H1 (cell line): ENCODE measurements at regions not wholly inside any gene's neighbourhood (a gene's known extent, or its start where the extent isn't known, plus 50 kb on each side); places are given as distances from the start of the nearest gene placed in this dataset.

ENCODE experiments used
- CTCF ChIA-PET: fragments of 300-600 bp; sonication (Branson Sonifier 250); formaldehyde crosslinking; loops from one replicate; lab custom pipeline; 2021; ENCODE audit not compliant: partially characterized antibody; lab: Charles Lee
- POLR2A ChIA-PET: fragments of 300-600 bp; sonication (Branson Sonifier 250); formaldehyde crosslinking; loops from one replicate; lab custom pipeline; 2021; ENCODE audit warnings: inconsistent platforms; ENCODE audit not compliant: partially characterized antibody; lab: Charles Lee
- DNase-seq, 2 experiments: peaks; one replicate each; pipeline versions ENCODE4 v3.0.0 to v3.0.0-alpha.2; 2010 to 2022; ENCODE audit warnings: low spot score in 2 of 2, low read depth in 1 of 2, mixed read lengths in 1 of 2
- FAIRE-seq: peaks from 2 replicates; lab custom pipeline; 2011; peaks lifted over from hg19 to GRCh38; lab: Jason Lieb, UNC
- H2AFZ ChIP-seq: 2 replicates; pipeline ENCODE4 v1.8.1; 2012; ENCODE audit warnings: low read length, inconsistent platforms
- H2AK5ac ChIP-seq: 2 replicates; pipeline ENCODE4 v1.6.1; 2013; ENCODE audit warnings: low read depth, low read length
- H2BK120ac ChIP-seq: replicated peaks from 2 replicates; pipeline ENCODE3; 2013; ENCODE audit warnings: low read depth, low read length, inconsistent platforms
- H2BK12ac ChIP-seq: 2 replicates; pipeline ENCODE4 v1.6.1; 2013; ENCODE audit warnings: low read depth, low read length
- H2BK15ac ChIP-seq: 2 replicates; pipeline ENCODE4 v1.6.1; 2013; ENCODE audit warnings: low read length
- H2BK20ac ChIP-seq: 2 replicates; pipeline ENCODE4 v1.6.1; 2013; ENCODE audit warnings: low read length
- H2BK5ac ChIP-seq: 2 replicates; pipeline ENCODE4 v1.6.1; 2013; ENCODE audit warnings: low read depth, low read length
- H3K14ac ChIP-seq: 2 replicates; pipeline ENCODE4 v1.6.1; 2013; ENCODE audit warnings: inconsistent platforms; ENCODE audit not compliant: insufficient read length
- H3K18ac ChIP-seq: 2 replicates; pipeline ENCODE4 v1.6.1; 2013; ENCODE audit warnings: low read length; ENCODE audit errors: extremely low read depth
- H3K23ac ChIP-seq: 2 replicates; pipeline ENCODE4 v1.6.1; 2013; ENCODE audit warnings: inconsistent platforms; ENCODE audit not compliant: insufficient read length
- H3K23me2 ChIP-seq: 2 replicates; pipeline ENCODE4 v1.6.1; 2013; ENCODE audit warnings: low read depth, low read length
- H3K27ac ChIP-seq: 2 replicates; pipeline ENCODE4 v1.6.1; 2011; ENCODE audit warnings: low read depth, low read length, inconsistent platforms
- H3K27me3 ChIP-seq, 4 experiments: replicated peaks in 1 of 4; 1 replicate in 1 of 4; 2 replicates in 3 of 4; pipeline versions ENCODE4 v1.6.1 to v1.8.1; 2011 to 2013; ENCODE audit warnings: low read length in 3 of 4, mild to moderate bottlenecking in 3 of 4, inconsistent platforms in 2 of 4, mixed read lengths in 2 of 4, moderate library complexity in 1 of 4; ENCODE audit not compliant: control insufficient read depth in 3 of 4, insufficient read depth in 3 of 4; ENCODE audit errors: extremely low read depth in 1 of 4
- H3K36me3 ChIP-seq, 4 experiments: 2 replicates each; pipeline versions ENCODE4 v1.6.1 to v1.8.1; 2011 to 2013; ENCODE audit warnings: mild to moderate bottlenecking in 4 of 4, low read length in 3 of 4, moderate library complexity in 2 of 4, control low read depth in 1 of 4, inconsistent platforms in 1 of 4; ENCODE audit not compliant: insufficient read depth in 4 of 4, control insufficient read depth in 2 of 4
- H3K4ac ChIP-seq: replicated peaks from 2 replicates; pipeline ENCODE3; 2013; ENCODE audit warnings: low read length, low read depth, mixed read lengths, inconsistent platforms; ENCODE audit not compliant: insufficient read length
- H3K4me1 ChIP-seq, 4 experiments: replicated peaks in 1 of 4; 1 replicate in 1 of 4; 2 replicates in 3 of 4; pipeline versions ENCODE4 v1.6.1 to v1.8.1; 2011 to 2013; ENCODE audit warnings: low read length in 3 of 4, inconsistent platforms in 2 of 4, mixed read lengths in 1 of 4; ENCODE audit not compliant: insufficient read depth in 4 of 4, control insufficient read depth in 3 of 4
- H3K4me2 ChIP-seq, 2 experiments: 2 replicates each; pipeline versions ENCODE4 v1.6.1 to v1.8.1; 2011 to 2013; ENCODE audit warnings: low read depth in 2 of 2, low read length in 2 of 2, control low read depth in 1 of 2, inconsistent platforms in 1 of 2, mild to moderate bottlenecking in 1 of 2; ENCODE audit not compliant: insufficient read depth in 1 of 2
- H3K4me3 ChIP-seq, 4 experiments: fragments of 200-600, 300-600 bp in 1 of 4; sonication (generic), shearing (Covaris generic), sonication (Bioruptor Twin) in 1 of 4; 2 replicates each; pipeline versions ENCODE4 v1.5.1 to v1.8.1; 2011 to 2016; ENCODE audit warnings: low read length in 4 of 4, low read depth in 3 of 4, control low read depth in 2 of 4, inconsistent platforms in 2 of 4, mild to moderate bottlenecking in 2 of 4, mixed read lengths in 1 of 4, moderate library complexity in 1 of 4; ENCODE audit not compliant: insufficient read depth in 2 of 4; ENCODE audit errors: extremely low read depth in 1 of 4
- H3K56ac ChIP-seq: replicated peaks from 2 replicates; pipeline ENCODE3; 2013; ENCODE audit warnings: low read depth, mild to moderate bottlenecking, mixed read lengths, low read length, inconsistent platforms; ENCODE audit not compliant: insufficient read length
- H3K79me1 ChIP-seq: 2 replicates; pipeline ENCODE4 v1.6.1; 2013; ENCODE audit warnings: low read depth, low read length, control low read depth
- H3K79me2 ChIP-seq, 2 experiments: 2 replicates each; pipeline versions ENCODE4 v1.6.1 to v1.8.1; 2012 to 2013; ENCODE audit warnings: low read length in 2 of 2, mild to moderate bottlenecking in 2 of 2, inconsistent platforms in 1 of 2; ENCODE audit not compliant: insufficient read depth in 2 of 2, control insufficient read depth in 1 of 2
- H3K9ac ChIP-seq, 4 experiments: replicated peaks in 1 of 4; 1 replicate in 1 of 4; 2 replicates in 3 of 4; pipeline versions ENCODE4 v1.6.1 to v1.8.1; 2011 to 2013; ENCODE audit warnings: low read depth in 3 of 4, low read length in 3 of 4, control low read depth in 2 of 4, mild to moderate bottlenecking in 2 of 4, moderate library complexity in 2 of 4, inconsistent platforms in 1 of 4; ENCODE audit errors: extremely low read depth in 1 of 4
- H3K9me3 ChIP-seq, 2 experiments: 2 replicates each; pipeline versions ENCODE4 v1.6.1 to v1.8.1; 2012 to 2013; ENCODE audit warnings: mild to moderate bottlenecking in 2 of 2, moderate library complexity in 2 of 2, control low read depth in 1 of 2, inconsistent platforms in 1 of 2, low read depth in 1 of 2, low read length in 1 of 2, mixed read lengths in 1 of 2; ENCODE audit not compliant: insufficient read depth in 2 of 2
- H4K20me1 ChIP-seq, 2 experiments: replicated peaks in 1 of 2; 2 replicates each; pipeline versions ENCODE3 to v1.8.1; 2011 to 2013; ENCODE audit warnings: inconsistent platforms in 2 of 2, low read length in 2 of 2, mild to moderate bottlenecking in 1 of 2; ENCODE audit not compliant: insufficient read depth in 2 of 2, control insufficient read depth in 1 of 2
- H4K5ac ChIP-seq: 2 replicates; pipeline ENCODE4 v1.6.1; 2013; ENCODE audit warnings: low read length, low read depth, mixed read lengths, inconsistent platforms; ENCODE audit not compliant: insufficient read length
- H4K8ac ChIP-seq: 2 replicates; pipeline ENCODE4 v1.8.0; 2013; ENCODE audit warnings: mild to moderate bottlenecking, moderate library complexity, low read length, inconsistent platforms; ENCODE audit not compliant: insufficient read depth; ENCODE audit errors: extremely low read depth
- H4K91ac ChIP-seq: replicated peaks from 2 replicates; pipeline ENCODE3; 2013; ENCODE audit warnings: low read length, mixed read lengths, inconsistent platforms; ENCODE audit not compliant: insufficient read length
- CTCF ChIP-seq, 3 experiments: IDR thresholded peaks; 1 replicate in 2 of 3; 2 replicates in 1 of 3; pipeline versions ENCODE4 v1.5.1 to v1.6.1; 2011; ENCODE audit warnings: low read length in 3 of 3, mild to moderate bottlenecking in 3 of 3, inconsistent platforms in 2 of 3, low read depth in 1 of 3, moderate library complexity in 1 of 3; ENCODE audit not compliant: insufficient read depth in 1 of 3; ENCODE audit errors: control extremely low read depth in 1 of 3
- MAX ChIP-seq: IDR thresholded peaks from 2 replicates; pipeline ENCODE4 v1.6.1; 2012; ENCODE audit warnings: inconsistent platforms
- RAD21 ChIP-seq, 2 experiments: IDR thresholded peaks in 1 of 2; conservative IDR thresholded peaks in 1 of 2; 2 replicates each; pipeline ENCODE4 v1.6.1; 2011; ENCODE audit warnings: low read depth in 2 of 2, low read length in 2 of 2, improper control_type of control experiment in 1 of 2, inconsistent platforms in 1 of 2, mild to moderate bottlenecking in 1 of 2, moderate library complexity in 1 of 2
- WGBS, 2 experiments: shearing (Covaris generic) in 1 of 2; methylation state at CpG; one replicate each; pipeline versions ENCODE4 v1.1.6 to v1.1.7; 2013 to 2015; ENCODE audit warnings: low lambda C conversion rate in 2 of 2, mixed read lengths in 2 of 2, inconsistent platforms in 1 of 2, low coverage in 1 of 2, missing lambda C conversion rate in 1 of 2; ENCODE audit not compliant: insufficient replicate concordance in 2 of 2, insufficient coverage in 1 of 2, insufficient read length in 1 of 2; ENCODE audit errors: extremely low coverage in 1 of 2, missing lambda C conversion rate in 1 of 2; 5-methylcytosine and 5-hydroxymethylcytosine counted together

- POLR2A ChIA-PET = no interaction called here
- no peak overlapping the region for H3K9ac ChIP-seq
- no peak overlapping the region for H3K18ac ChIP-seq
- peak in 2 of 3 experiments; percentile 8 to 9; a peak in 2 of 4 replicates for TF ChIP-seq CTCF (IDR thresholded peaks at IDR 0.05; ENCODE audit: control extremely low read depth in 1 of 3, insufficient read depth in 1 of 3, low read depth in 1 of 3, low read length in 3 of 3)
- peak; percentile 27 to 38 for TF ChIP-seq RAD21 (IDR thresholded peaks at IDR 0.05 in 1 of 2, conservative IDR thresholded peaks at IDR 0.05 in 1 of 2; ENCODE audit: low read depth in 2 of 2, low read length in 2 of 2)
- no peak for TF ChIP-seq MAX
- CTCF ChIA-PET = interaction anchor here (1.1 kb wide), 1 partner anchor 52 kb away, joined by 3 read pairs; no protein-coding TSS in a partner anchor
- H2BK120ac ChIP-seq = no peak overlapping the region
- H3K36me3 ChIP-seq = no peaks in the 10 kb centered on the region
- H3K23ac ChIP-seq = no peak overlapping the region
- H2BK20ac ChIP-seq = no peak overlapping the region
- DNase-seq (no peak), FAIRE-seq (no peak)
- no peak overlapping the region for H3K14ac ChIP-seq
- no peaks in the 10 kb centered on the region for H3K23me2 ChIP-seq
- 83% methylated on average over 2 of the region's 2 CpGs; no CpG with 5 or more reads in 1 of the 2 experiments for WGBS, 2 experiments
- no peaks in the 10 kb centered on the region for H4K20me1 ChIP-seq
- no peak overlapping the region for H3K4me2 ChIP-seq
- no peak overlapping the region for H4K5ac ChIP-seq
- H3K4me3 ChIP-seq = no peak overlapping the region
- no peak overlapping the region for H2AFZ ChIP-seq
- H2BK5ac ChIP-seq = no peak overlapping the region
- H4K91ac ChIP-seq = no peak overlapping the region
- no peak overlapping the region for H3K27ac ChIP-seq
- H3K4me1 ChIP-seq = no peaks in the 10 kb centered on the region
- no peak overlapping the region for H2AK5ac ChIP-seq
- H2BK15ac ChIP-seq = no peak overlapping the region
- H2BK12ac ChIP-seq = no peak overlapping the region
- H3K79me1 ChIP-seq = no peaks in the 10 kb centered on the region
- H3K9me3 ChIP-seq = no peaks in the 10 kb centered on the region; a peak in 1 of 4 replicates
- no peaks in the 10 kb centered on the region for H3K79me2 ChIP-seq
- no peak overlapping the region for H3K56ac ChIP-seq
- H3K4ac ChIP-seq = no peak overlapping the region
- H4K8ac ChIP-seq = no peak overlapping the region
- no peaks in the 10 kb centered on the region for H3K27me3 ChIP-seq
Observed at GRCh38 chr2:21928292-21928691, 804.5 kb downstream of the TDRD15 start.
